ENCODE measurements at regions not wholly inside any gene's neighbourhood (a gene's known extent, or its start where the extent isn't known, plus 50 kb on each side); places are given as distances from the start of the nearest gene placed in this dataset.

DNA sequence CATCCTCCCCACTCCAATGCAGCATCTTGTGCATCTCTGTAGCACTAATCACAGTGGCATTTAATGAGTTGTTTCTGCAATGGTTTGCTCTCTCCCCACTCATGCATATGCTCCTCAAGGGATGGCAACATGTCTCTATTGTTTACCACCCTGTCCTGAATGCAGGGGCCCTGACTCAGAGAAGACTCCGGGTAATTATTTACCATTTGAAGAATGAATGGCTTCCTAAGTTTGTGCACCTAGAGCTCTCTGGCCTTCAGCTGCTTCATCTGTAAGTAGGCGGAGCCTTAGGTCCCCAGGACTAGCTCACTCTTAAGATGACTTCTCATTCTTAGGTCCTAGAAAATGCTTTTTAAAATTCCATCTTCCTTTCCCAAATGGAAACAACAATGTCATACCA, 63.7 kb upstream of the IGSF21 start:
- Histone ChIP-seq H3K27me3 (ENCODE audit: control insufficient read depth in 2 of 2, insufficient read depth in 2 of 2, low read length in 2 of 2) (no peaks in the 10 kb centered on the region), H3K79me2 (ENCODE audit: insufficient read depth, low read length) (no peaks in the 10 kb centered on the region), H3K9me3 (replicated peaks in 1 of 2; ENCODE audit: control insufficient read depth in 1 of 2, insufficient read depth in 1 of 2, low read length in 2 of 2) (no peaks in the 10 kb centered on the region), H3K4me1 (ENCODE audit: control insufficient read depth in 1 of 2, insufficient read depth in 2 of 2, low read length in 2 of 2) (no peaks in the 10 kb centered on the region), H3K36me3 (replicated peaks in 1 of 2; ENCODE audit: control insufficient read depth in 1 of 2, insufficient read depth in 2 of 2, low read length in 2 of 2) (no peaks in the 10 kb centered on the region), H4K20me1 (ENCODE audit: insufficient read depth, low read length) (no peaks in the 10 kb centered on the region), H2AFZ (ENCODE audit: insufficient read depth, low read depth, low read length, poor library complexity, severe bottlenecking) (no peak overlapping the region), H3K4me3 (replicated peaks in 1 of 3; ENCODE audit: low read depth in 2 of 3, low read length in 3 of 3) (no peak overlapping the region), H3K4me2 (replicated peaks; ENCODE audit: extremely low read depth, low read length, poor library complexity, severe bottlenecking) (no peak overlapping the region), H3K27ac (ENCODE audit: low read depth in 1 of 2, low read length in 2 of 2) (no peak overlapping the region), H3K9ac (ENCODE audit: insufficient read depth, low read length, poor library complexity, severe bottlenecking) (no peak overlapping the region)
- TF ChIP-seq, protein P1, sequence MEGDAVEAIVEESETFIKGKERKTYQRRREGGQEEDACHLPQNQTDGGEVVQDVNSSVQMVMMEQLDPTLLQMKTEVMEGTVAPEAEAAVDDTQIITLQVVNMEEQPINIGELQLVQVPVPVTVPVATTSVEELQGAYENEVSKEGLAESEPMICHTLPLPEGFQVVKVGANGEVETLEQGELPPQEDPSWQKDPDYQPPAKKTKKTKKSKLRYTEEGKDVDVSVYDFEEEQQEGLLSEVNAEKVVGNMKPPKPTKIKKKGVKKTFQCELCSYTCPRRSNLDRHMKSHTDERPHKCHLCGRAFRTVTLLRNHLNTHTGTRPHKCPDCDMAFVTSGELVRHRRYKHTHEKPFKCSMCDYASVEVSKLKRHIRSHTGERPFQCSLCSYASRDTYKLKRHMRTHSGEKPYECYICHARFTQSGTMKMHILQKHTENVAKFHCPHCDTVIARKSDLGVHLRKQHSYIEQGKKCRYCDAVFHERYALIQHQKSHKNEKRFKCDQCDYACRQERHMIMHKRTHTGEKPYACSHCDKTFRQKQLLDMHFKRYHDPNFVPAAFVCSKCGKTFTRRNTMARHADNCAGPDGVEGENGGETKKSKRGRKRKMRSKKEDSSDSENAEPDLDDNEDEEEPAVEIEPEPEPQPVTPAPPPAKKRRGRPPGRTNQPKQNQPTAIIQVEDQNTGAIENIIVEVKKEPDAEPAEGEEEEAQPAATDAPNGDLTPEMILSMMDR (IDR thresholded peaks at IDR 0.05) = no peak
- WGBS (ENCODE audit: insufficient coverage) = 80% methylated on average over 1 of the region's 2 CpGs
- H3K9me3 Mint-ChIP-seq = peaks cover 0 to under 1% (median 0%) of the 10 kb centered on the region in 7 donors
- H3K27ac Mint-ChIP-seq = no peak overlapping the region
- intact Hi-C loops (cut with micrococcal nuclease) = no loop called here
- H3K36me3 Mint-ChIP-seq = no peaks in the 10 kb centered on the region
- peaks cover 0 to 4% (median 3%) of the 10 kb centered on the region in 3 donors for H3K27me3 Mint-ChIP-seq (ENCODE audit: low read depth in 3 of 3)
- H3K4me3 Mint-ChIP-seq = no peak overlapping the region
- no peaks in the 10 kb centered on the region for H3K4me1 Mint-ChIP-seq
- no peak for DNase-seq

- H3K4me3 Mint-ChIP-seq = no peak overlapping the region
- Histone ChIP-seq H3K4me2 (replicated peaks; ENCODE audit: extremely low read depth, low read length, poor library complexity, severe bottlenecking) (no peak overlapping the region), H3K4me3 (replicated peaks in 1 of 3; ENCODE audit: low read depth in 2 of 3, low read length in 3 of 3) (no peak overlapping the region), H3K36me3 (replicated peaks in 1 of 2; ENCODE audit: control insufficient read depth in 1 of 2, insufficient read depth in 2 of 2, low read length in 2 of 2) (no peaks in the 10 kb centered on the region), H3K9ac (ENCODE audit: insufficient read depth, low read length, poor library complexity, severe bottlenecking) (no peak overlapping the region), H3K9me3 (replicated peaks in 1 of 2; ENCODE audit: control insufficient read depth in 1 of 2, insufficient read depth in 1 of 2, low read length in 2 of 2) (peaks cover 0 to 3% of the 10 kb centered on the region in 2 donors), H3K27me3 (ENCODE audit: control insufficient read depth in 2 of 2, insufficient read depth in 2 of 2, low read length in 2 of 2) (no peaks in the 10 kb centered on the region), H4K20me1 (ENCODE audit: insufficient read depth, low read length) (no peaks in the 10 kb centered on the region), H3K79me2 (ENCODE audit: insufficient read depth, low read length) (no peaks in the 10 kb centered on the region), H3K27ac (ENCODE audit: low read depth in 1 of 2, low read length in 2 of 2) (no peak overlapping the region), H3K4me1 (ENCODE audit: control insufficient read depth in 1 of 2, insufficient read depth in 2 of 2, low read length in 2 of 2) (no peaks in the 10 kb centered on the region), H2AFZ (ENCODE audit: insufficient read depth, low read depth, low read length, poor library complexity, severe bottlenecking) (no peak overlapping the region)
- peaks cover 0 to 4% (median 3%) of the 10 kb centered on the region in 3 donors for H3K27me3 Mint-ChIP-seq (ENCODE audit: low read depth in 3 of 3)
- TF ChIP-seq, protein P1 (IDR thresholded peaks at IDR 0.05) = no peak
- intact Hi-C loops (cut with micrococcal nuclease) = no loop called here
- no peak overlapping the region for H3K27ac Mint-ChIP-seq
- peaks cover 0 to 6% (median 3%) of the 10 kb centered on the region in 7 donors for H3K9me3 Mint-ChIP-seq
- H3K36me3 Mint-ChIP-seq = no peaks in the 10 kb centered on the region
- H3K4me1 Mint-ChIP-seq = no peaks in the 10 kb centered on the region
- DNase-seq = no peak
- WGBS (ENCODE audit: insufficient coverage) = 39% methylated on average over 5 of the region's 5 CpGs
These were observed 62.4 kb upstream of the IGSF21 start for GRCh38 chr1:18045203-18045602.

Measured in CD14-positive monocyte (primary cell).